T-helper 1 cell treated with Interleukin-12 subunit alpha and Interleukin-12 subunit beta and Interleukin-4 antibody, amounts not matched to agents 30 ng/mL and 1 ng/mL, for 36 hours (primary cell): ENCODE measurements at regions not wholly inside any gene's neighbourhood (a gene's known extent, or its start where the extent isn't known, plus 50 kb on each side); places are given as distances from the start of the nearest gene placed in this dataset.

Experiments used
- intact Hi-C: fragments of 100-400 bp; cut with micrococcal nuclease; formaldehyde crosslinking; loops from one replicate; pipeline ENCODE4 v1.15.1; 2024

- intact Hi-C loops, result no loop called here
Measured at GRCh38 chr3:68468695-68469375, 463.5 kb downstream of the TAFA4 start.

GRCh38 chr3:68467465-68467864 lies 464.9 kb downstream of the TAFA4 start:
- intact Hi-C loops, result no loop called here

DNA sequence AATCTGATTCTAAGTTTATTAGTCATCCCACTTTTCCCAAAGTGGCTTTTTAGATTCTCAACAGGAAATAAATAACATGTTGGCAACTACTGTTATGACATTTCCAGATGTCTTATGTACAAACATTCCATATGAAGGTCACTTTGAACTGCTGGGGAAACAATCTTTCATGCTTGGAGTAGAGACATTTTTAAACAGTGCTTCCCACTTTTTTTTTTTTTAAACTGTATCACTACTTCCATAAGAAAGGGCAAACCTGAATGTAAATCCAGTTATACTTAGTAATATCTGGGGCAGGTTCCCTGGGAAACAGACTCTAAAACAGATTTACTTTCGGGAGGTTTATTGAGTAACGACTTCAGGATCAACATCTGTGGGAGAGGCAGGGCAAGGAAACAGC lies 473.8 kb downstream of the TAFA4 start:
- intact Hi-C loops, result no loop called here

- intact Hi-C loops, result no loop called here
Measured at GRCh38 chr3:68448510-68449383, 483.6 kb downstream of the TAFA4 start.

- intact Hi-C loops, result no loop called here
Measured at GRCh38 chr3:68447885-68448284, 484.5 kb downstream of the TAFA4 start.

DNA sequence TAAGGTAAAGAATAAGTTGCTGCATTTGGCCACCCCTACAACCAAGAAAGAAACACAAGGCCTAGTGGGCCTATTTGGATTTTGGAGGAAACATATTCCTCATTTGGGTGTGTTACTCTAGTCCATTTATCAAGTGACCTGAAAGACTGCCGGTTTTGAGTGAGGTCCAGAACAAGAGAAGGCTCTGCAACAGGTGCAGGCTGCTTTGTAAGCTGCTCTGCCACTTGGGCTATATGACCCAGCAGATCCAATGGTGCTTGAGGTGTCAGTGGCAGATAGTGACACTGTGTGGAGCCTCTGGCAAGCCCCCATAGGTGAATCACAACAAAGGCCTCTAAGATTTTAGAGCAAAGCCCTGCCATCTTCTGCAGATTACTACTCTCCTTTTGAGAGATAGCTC lies 491.3 kb downstream of the TAFA4 start:
- intact Hi-C loops, result no loop called here

DNA sequence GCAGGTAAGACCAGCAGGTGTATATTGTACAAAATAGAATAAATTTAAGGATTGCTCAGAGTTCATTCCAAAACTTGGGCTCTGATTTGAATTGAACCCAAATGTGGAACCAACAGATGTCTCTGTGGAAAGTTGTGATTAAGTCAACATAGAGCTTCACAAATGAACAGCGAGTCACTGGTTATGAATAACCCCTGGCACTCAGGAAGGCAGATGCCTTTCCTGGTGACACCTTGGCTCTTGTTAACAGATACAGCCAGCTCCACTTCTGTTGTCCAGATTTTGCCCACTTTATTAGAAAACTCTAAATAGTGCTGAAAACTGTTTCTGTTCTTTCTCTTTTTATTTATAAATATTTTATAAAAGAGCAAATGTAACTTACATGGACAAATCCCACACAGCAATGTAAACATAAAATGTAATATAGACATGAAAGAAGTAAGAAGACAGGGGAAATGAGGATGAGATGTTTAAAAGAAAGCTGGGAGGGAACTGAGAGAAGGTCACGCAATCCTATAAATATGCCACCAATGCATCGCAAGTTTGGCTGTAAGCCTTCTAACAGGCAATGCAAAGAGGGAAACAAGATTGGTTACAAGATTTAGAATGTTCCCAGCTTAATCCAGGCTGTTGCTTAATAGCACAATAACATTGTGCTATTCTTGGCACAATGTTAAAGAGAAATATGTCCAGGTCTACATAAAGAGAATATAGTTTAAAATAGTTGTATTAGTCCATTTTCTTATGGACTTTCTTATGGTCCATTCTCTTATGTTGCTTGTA lies 495.5 kb downstream of the TAFA4 start:
- intact Hi-C loops, result no loop called here

DNA sequence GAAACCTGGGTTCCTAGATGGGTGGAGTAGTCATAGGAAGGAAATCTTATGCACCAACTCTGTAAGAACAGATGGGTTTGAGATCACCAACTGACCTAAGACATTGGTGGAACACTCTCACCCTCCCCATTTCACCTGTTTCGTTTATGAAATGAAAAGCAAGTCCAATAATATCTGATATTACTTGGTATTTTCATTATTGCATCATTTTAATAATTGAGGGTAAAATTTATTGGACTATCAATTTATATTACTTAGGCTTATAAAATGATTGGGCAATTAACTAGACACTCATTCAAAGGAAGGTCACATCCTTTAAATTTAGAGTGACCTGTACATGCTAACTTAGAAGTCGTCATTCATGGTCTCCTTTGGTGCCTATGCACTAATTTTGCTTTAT lies 503.9 kb downstream of the TAFA4 start:
- intact Hi-C loops, result no loop called here

DNA sequence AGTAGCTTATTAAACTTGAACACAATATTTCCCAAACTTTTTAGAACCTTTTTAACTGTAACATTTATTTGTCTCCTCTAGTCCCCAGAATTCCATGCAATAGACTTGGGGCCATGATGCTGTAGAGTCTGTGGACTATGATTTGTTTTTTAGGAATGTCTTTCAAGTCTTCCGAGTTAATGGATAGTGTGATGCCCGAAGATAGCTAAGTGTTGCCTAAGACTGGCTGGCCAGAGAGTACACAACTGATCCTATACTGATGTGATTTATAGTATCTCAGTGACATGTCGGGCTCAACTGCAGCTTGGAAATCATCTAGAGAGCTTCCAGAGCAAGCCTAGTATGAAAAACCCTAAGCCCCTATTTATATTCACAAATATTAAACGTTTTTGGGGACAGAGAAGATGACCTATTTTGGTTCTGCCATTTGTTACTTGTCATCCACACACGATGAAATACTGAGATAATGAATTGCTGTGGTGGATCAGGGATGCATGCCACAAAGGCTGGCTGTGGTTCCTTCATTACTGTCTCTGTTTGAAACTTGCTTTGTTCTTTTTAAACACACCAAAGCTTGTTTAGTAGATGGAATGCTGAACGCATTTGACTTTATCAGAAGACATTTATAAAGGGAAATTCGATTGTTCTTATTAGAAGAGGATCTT lies 507.4 kb downstream of the TAFA4 start:
- intact Hi-C loops, result no loop called here

- intact Hi-C loops, result no loop called here
Measured at GRCh38 chr3:68408626-68409025, 523.7 kb downstream of the TAFA4 start.

DNA sequence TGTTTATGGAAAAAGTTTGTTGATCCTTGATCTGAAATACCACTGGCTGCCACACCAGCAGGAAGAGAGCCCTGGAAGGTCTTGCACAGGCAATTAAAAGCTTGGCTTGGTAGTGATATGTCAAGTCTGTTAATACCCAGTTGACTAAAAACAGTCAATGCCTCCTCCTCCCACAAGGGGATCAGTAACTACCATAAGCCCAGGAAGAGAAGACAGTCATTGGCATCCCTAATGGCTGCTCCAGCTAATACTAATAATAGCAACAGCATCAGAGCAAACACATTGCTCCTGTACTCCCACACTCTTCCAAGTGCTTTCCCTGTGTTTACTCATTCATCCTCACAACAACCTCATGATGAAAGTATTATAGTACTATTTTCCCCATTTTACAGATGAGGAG lies 528.6 kb downstream of the TAFA4 start:
- intact Hi-C loops, result no loop called here

DNA sequence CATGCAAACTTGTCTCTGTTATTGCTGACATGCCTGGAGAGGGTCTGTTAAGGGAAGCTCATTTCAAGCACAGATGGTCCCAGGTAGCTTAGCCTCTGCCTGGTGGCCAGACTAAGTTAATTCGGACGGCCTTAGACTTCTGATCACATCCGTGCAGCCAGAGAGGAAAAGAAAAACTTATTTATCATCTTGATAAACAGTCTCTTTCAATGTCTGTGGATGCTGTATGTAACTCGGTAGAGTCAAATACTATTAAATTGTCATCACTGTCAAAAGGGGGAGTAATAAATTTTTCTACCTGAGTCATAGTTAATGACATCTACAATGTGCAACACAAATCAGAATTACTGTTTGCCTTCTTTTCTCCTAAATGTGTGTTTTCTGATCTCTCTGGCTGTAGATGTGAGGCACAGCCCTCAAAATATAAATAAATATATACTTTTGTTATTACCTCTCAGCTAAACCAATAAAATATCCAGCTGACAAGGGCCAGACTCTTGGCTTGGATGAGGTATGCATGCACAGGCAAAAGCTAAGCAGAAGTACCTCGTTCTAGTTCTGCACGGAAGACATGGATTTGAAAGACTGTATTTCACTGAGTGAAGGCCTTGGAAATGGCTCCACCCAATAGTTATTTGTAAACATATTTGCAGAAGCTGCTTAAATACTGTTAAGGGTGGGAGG lies 530.0 kb downstream of the TAFA4 start:
- intact Hi-C loops, result no loop called here

- intact Hi-C loops, result no loop called here
Measured at GRCh38 chr3:68378631-68379030, 553.7 kb downstream of the TAFA4 start.

DNA sequence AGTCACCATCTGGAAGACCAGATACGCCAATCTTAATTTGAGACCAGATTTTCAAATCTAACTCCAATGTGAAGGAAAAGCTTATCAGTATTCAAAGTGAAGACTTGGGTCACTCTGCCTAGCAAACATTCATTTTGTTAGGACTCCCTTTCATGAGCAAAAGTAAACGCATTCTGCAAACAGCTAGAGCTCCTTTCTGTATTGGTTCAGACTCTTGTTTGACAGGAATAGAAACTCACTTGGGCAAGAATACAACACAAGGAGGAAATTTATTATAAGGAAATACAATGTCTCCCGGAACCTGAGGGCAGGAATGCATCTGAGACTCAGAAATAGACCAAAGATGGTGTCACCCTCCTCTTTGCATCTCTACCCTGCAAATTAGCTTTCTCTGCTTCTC lies 558.6 kb downstream of the TAFA4 start:
- intact Hi-C loops, result no loop called here

DNA sequence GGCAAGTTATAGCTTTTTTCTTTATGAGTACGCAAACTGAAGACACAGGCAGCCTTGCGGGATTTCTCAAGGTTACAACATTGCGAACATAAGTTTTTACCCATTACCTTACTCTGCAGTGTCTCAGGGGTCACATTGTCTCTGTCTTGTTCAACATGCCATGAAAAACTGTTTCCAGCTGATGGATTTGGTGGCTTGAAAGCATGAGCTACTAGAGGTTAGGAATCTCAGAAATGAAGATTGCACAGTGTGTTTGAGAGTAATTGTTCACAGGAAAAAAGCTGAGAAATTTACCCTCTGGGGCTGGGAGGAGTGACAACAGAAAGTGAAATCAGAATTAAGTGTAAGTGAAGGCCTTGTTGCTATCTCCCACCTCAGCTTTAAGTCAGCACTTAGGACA lies 568.6 kb downstream of the TAFA4 start:
- intact Hi-C loops, result no loop called here

GRCh38 chr3:68360492-68360891 lies 571.9 kb downstream of the TAFA4 start:
- intact Hi-C loops, result no loop called here

GRCh38 chr3:68345781-68346180 lies 586.6 kb downstream of the TAFA4 start:
- intact Hi-C loops, result no loop called here

DNA sequence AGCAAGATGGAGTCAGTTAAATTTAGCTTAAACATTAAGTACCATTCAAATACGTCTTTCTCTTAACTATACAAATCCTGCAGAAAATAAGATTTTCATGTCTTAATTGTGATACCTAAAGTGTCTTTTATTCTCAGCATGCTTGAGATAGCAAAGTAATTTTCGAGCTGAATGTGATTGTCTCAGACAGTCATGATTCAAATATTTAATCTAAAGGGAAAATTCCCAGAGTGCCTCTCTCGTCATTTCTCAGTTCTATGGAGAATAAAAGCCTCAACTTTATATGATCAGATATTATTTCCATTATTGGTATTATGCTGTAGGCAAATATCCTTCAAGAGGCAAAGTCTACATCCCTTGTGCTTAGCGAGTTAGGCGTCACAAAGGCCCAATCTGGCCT lies 589.9 kb downstream of the TAFA4 start:
- intact Hi-C loops, result no loop called here

- intact Hi-C loops, result no loop called here
Measured at GRCh38 chr3:68336042-68336441, 596.3 kb downstream of the TAFA4 start.

GRCh38 chr3:68334367-68334986 lies 597.9 kb downstream of the TAFA4 start:
- intact Hi-C loops, result no loop called here

- intact Hi-C loops, result no loop called here
Measured at GRCh38 chr3:68328049-68328448, 604.3 kb downstream of the TAFA4 start.
